ENCODE measurements at regions not wholly inside any gene's neighbourhood (a gene's known extent, or its start where the extent isn't known, plus 50 kb on each side); places are given as distances from the start of the nearest gene placed in this dataset.
"Not testable (repeated sequence)": the region's sequence is repeated elsewhere in the genome, so short reads cannot be mapped to it uniquely, and the experiment has no call there.

DNA sequence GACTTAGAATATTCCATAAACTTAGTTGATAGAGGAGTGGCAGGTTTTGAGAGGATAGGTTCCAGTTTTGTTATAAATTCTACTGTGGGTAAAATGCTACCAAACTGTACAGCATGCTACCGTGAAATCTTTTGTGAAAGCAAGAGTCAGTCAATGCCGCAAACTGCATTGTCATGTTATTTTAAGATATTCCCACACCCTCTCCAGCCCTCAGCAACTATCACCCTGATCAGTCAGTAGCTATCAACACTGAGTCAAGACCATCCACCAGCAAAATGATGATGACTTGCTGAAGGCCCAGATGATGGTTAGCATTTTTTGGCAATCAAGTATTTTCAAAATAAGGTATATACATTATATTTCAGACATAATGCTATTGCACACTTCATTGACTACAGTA lies 182.4 kb upstream of the ZNF337 start:
- CTCF ChIA-PET; POLR2A ChIA-PET; DNase-seq (ENCODE audit: low read depth, low spot score); H3K4me3 ChIP-seq (ENCODE audit: low read depth, low read length): not testable (repeated sequence)

- POLR2A ChIA-PET = interaction anchor here (0.6 kb wide), 1 partner anchor 176 kb away, joined by 3 read pairs; no protein-coding TSS in a partner anchor
- DNase-seq (ENCODE audit: low read depth, low spot score); CTCF ChIA-PET: not testable (repeated sequence)
- H3K4me3 ChIP-seq (ENCODE audit: low read depth, low read length) = peak overlapping the region; percentile 51
Measured at GRCh38 chr20:25868650-25868979, 172.0 kb upstream of the ZNF337 start.

DNA sequence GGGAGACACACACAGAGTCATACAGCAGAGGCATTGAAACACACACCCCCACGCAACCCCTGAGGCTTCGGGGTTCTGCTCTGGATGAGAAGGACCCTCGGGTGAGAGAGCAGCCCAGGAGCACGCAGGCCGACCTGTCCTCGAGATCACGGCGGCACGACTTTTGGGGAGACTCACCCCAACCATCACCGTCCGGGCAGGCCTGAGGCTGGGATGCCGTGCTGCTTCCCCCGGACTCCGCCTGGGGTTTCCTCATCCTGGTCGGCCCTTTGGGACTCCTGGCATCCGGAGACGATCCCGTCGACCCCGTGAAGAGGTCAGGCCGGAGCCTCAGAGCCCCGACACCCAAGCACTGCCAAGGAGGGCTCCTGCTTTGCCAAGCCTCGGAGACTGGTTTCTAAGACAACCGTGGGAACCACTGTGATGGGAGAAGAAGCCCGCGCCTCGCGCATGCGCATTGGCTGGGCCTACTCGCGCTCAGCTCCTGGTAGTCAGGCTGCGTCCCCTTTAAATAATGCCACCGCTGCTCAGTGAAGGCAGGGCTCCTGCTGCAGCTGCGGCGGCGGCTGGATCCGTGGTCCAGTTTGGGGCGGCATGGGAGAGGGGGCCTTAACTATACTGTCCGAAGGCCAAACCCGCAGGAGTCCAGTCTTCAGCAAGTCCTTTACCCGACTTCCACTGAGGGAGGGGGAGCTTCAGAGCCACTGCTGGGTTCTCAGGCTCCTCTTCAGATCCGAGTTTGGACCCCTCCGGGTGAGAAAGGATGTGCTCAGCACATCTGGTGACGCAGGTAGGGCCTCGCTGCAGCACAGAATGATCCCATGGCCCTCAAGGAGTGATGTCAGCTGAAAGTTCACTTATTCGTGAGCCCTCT lies 171.4 kb upstream of the ZNF337 start:
- DNase-seq (ENCODE audit: low read depth, low spot score) = no peak
- no peak for TF ChIP-seq CTCF (IDR thresholded peaks at IDR 0.05; ENCODE audit: insufficient read depth, low read length, missing control alignments)
- ChIA-PET POLR2A (interaction anchor here (0.6 kb wide), 1 partner anchor 176 kb away, joined by 3 read pairs; no protein-coding TSS in a partner anchor), CTCF (no interaction called here)
- peak overlapping the region; percentile 51 for H3K4me3 ChIP-seq (ENCODE audit: low read depth, low read length)

DNA sequence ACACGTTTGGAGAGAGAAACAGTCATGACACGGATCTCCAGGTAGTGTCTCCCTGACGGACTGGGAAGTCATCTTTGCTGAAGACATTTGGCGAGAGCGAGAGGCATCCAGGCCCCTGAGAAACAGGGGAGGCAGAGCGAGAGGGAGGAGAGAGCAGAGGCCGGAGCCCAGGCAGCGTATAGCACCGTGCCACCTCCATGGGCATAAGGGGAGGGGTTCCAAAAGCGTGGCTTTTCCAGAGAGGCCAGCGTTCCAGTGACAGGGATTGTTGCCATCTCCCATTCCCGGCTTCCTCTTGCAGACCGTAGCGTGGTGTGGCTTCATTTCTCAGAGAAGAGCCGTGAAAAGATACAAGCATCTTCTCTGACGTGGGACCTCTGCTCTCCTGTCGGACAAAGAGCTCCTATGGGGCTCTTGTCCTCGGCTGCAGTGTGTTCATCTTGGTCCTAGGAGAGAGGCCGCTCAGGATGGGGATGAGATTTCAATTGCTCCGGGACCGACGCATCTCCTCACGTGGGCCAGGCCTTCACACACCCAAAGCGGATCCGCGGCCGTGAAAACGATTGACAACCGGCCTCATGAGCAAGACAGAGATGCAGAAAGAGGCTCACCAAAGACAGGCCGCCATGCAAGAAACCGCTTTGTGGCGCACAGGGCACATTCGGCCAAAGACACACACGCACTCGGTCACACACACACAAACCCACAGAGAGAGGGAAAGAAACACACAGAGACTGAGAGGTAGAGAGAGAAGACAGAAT lies 170.5 kb upstream of the ZNF337 start:
- CTCF ChIA-PET; POLR2A ChIA-PET; DNase-seq (ENCODE audit: low read depth, low spot score): not testable (repeated sequence)

GRCh38 chr20:25865715-25866656 lies 169.3 kb upstream of the ZNF337 start:
- CTCF ChIA-PET = no interaction called here
- DNase-seq (ENCODE audit: low read depth, low spot score) = no peak
- no peak for TF ChIP-seq CTCF (IDR thresholded peaks at IDR 0.05; ENCODE audit: insufficient read depth, low read length, missing control alignments)
- H3K4me3 ChIP-seq (ENCODE audit: low read depth, low read length) = peak overlapping the region; percentile 50
- POLR2A ChIA-PET = no interaction called here

More for the DNA sequence above, 170.5 kb upstream of the ZNF337 start:
- not testable (repeated sequence) for H3K4me3 ChIP-seq (ENCODE audit: low read depth, low read length)

GRCh38 chr20:25864963-25865714 lies 168.5 kb upstream of the ZNF337 start:
- CTCF ChIA-PET; DNase-seq (ENCODE audit: low read depth, low spot score); POLR2A ChIA-PET: not testable (repeated sequence)
- H3K4me3 ChIP-seq (ENCODE audit: low read depth, low read length) = peak overlapping the region; percentile 50

DNA sequence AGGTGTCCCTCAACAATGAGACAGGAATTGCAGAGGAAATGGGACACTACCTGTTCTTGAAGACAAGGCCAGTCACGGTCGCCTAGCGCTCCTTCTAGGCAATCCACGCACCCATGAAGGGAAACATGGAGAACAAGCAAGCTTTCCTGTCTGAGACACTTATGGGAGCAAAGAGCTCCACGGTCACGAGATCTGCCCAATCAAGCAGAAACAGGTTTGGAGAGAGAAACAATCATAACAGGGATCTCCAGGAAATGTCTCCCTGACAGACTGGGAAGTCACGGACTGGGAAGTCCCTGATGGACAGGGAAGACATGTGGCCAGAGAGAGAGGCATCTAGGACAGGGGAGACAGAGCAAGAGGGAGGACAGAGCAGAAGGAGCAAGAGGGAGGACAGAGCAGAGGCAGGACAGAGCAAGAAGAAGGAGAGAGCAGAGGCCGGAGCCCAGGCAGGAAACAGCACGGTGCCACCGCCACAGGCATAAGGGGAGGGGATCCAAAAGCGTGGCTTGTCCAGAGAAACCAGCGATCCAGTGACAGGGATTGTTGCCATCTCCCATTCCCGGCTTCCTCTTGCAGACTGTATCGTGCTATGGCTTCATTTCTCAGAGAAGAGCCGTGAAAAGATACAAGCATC lies 167.8 kb upstream of the ZNF337 start:
- no peak for TF ChIP-seq CTCF (IDR thresholded peaks at IDR 0.05; ENCODE audit: insufficient read depth, low read length, missing control alignments)
- POLR2A ChIA-PET = no interaction called here
- no peak overlapping the region for H3K4me3 ChIP-seq (ENCODE audit: low read depth, low read length)
- CTCF ChIA-PET = no interaction called here
- no peak for DNase-seq (ENCODE audit: low read depth, low spot score)

Measured in AG04449 (cell line).